Stomach (tissue), 8 donors: ENCODE measurements at regions not wholly inside any gene's neighbourhood (a gene's known extent, or its start where the extent isn't known, plus 50 kb on each side); places are given as distances from the start of the nearest gene placed in this dataset.
"Not testable (repeated sequence)": the region's sequence is repeated elsewhere in the genome, so short reads cannot be mapped to it uniquely, and the experiment has no call there.

ENCODE experiments used
- DNase-seq, 2 donors: peaks; one replicate each; pipeline versions ENCODE4 v3.0.0 to v3.0.0-alpha.2; 2013 to 2019
- H3K27ac ChIP-seq, 5 donors: fragments of 200-600 bp in 4 of 5; sonication (generic) in 4 of 5; one replicate each; pipeline ENCODE4 v1.5.1; 2013 to 2019; ENCODE audit warnings: mild to moderate bottlenecking in 1 of 5, moderate library complexity in 1 of 5
- H3K27me3 ChIP-seq, 3 donors: fragments of 200-600 bp; sonication (generic); one replicate each; pipeline ENCODE4 v1.5.1; 2017 to 2019; ENCODE audit warnings: mixed run types in 1 of 3
- H3K36me3 ChIP-seq, 4 donors: fragments of 200-600 bp; sonication (generic); 1 replicate in 3 of 4; 2 replicates in 1 of 4; pipeline ENCODE4 v1.5.1; 2016 to 2019
- H3K4me1 ChIP-seq, 4 donors: fragments of 200-600 bp; sonication (generic); one replicate each; pipeline ENCODE4 v1.5.1; 2016 to 2019
- H3K4me3 ChIP-seq, 4 donors: fragments of 200-600 bp; sonication (generic) in 3 of 4; one replicate each; pipeline ENCODE4 v1.5.1; 2016 to 2019; ENCODE audit warnings: mild to moderate bottlenecking in 1 of 4
- H3K9me3 ChIP-seq, 4 donors: fragments of 200-600 bp; sonication (generic); one replicate each; pipeline ENCODE4 v1.5.1; 2016 to 2019
- EP300 ChIP-seq: sonication (generic); formaldehyde crosslinking; IDR thresholded peaks from one replicate; pipeline ENCODE4 v1.6.1; 2017; ENCODE audit warnings: antibody characterized with exemption
- POLR2A ChIP-seq, 4 donors: fragments of 450-650 bp; IDR thresholded peaks; one replicate each; pipeline ENCODE4 v1.6.1; 2016; ENCODE audit warnings: antibody characterized with exemption in 4 of 4, control low read depth in 2 of 4, mild to moderate bottlenecking in 1 of 4, moderate library complexity in 1 of 4
- POLR2AphosphoS5 ChIP-seq, 3 donors: sonication (generic); formaldehyde crosslinking; IDR thresholded peaks; one replicate each; pipeline ENCODE4 v1.6.1; 2016; ENCODE audit warnings: antibody characterized with exemption in 3 of 3
- WGBS, 5 donors: extraction: QIAGEN DNeasy Blood & Tissue Kit in 3 of 5; methylation state at CpG; one replicate each; pipeline versions ENCODE4 v1.1.5 to v1.1.7; 2013 to 2018; 5-methylcytosine and 5-hydroxymethylcytosine counted together
- intact Hi-C: fragments of 100-400 bp; cut with DNase I; formaldehyde crosslinking; loops from one replicate; pipeline ENCODE4 v1.15.1; 2023; ENCODE audit warnings: low total_unique reads
- TF ChIP-seq, protein P1 (sequence below), 7 experiments: fragments of 450-650 bp in 4 of 7; fragments of 200-600 bp in 3 of 7; sonication (generic) in 3 of 7; IDR thresholded peaks; one replicate each; pipeline ENCODE4 v1.5.1; 2016 to 2019; ENCODE audit warnings: antibody characterized with exemption in 7 of 7, control low read depth in 2 of 7, mild to moderate bottlenecking in 1 of 7
- donor health status: healthy with polysubstance abuse.
- donor health status: Bipolar disorder and iron deficiency.
- donor health status: healthy.

DNA sequence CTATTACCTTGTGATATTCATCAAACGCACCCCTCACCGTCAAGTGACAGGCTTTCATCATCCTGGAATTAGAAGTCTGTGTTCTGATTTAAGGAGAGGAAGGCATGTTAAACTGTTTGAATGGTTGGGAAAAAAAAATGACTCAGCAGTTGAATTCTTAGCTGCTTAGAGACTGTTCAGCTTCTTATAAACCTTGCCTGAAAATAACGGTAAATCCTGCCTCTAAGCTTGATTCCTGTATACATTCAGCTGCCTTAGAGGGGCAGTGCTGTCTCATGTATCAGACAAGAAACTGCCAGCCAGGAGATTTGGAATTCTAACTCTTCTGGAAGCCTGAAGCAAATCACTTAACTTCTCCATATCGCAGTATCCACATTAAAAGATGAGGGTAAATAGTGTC is 437.4 kb downstream of the JRKL start:
- intact Hi-C loops: no loop called here
- Histone ChIP-seq H3K27me3 (no peaks in the 10 kb centered on the region), H3K4me3 (no peak overlapping the region), H3K9me3 (no peaks in the 10 kb centered on the region), H3K27ac (no peak overlapping the region), H3K4me1 (no peaks in the 10 kb centered on the region), H3K36me3 (no peaks in the 10 kb centered on the region)
- 64 to 72% (median 66%) methylated on average over 4 of the region's 4 CpGs for WGBS, 5 donors
- DNase-seq: peak in 1 of 2 donors; percentile 52
- TF ChIP-seq POLR2A (IDR thresholded peaks at IDR 0.05) (no peak), EP300 (no peak), POLR2AphosphoS5 (IDR thresholded peaks at IDR 0.05) (no peak)
- TF ChIP-seq, protein P1, sequence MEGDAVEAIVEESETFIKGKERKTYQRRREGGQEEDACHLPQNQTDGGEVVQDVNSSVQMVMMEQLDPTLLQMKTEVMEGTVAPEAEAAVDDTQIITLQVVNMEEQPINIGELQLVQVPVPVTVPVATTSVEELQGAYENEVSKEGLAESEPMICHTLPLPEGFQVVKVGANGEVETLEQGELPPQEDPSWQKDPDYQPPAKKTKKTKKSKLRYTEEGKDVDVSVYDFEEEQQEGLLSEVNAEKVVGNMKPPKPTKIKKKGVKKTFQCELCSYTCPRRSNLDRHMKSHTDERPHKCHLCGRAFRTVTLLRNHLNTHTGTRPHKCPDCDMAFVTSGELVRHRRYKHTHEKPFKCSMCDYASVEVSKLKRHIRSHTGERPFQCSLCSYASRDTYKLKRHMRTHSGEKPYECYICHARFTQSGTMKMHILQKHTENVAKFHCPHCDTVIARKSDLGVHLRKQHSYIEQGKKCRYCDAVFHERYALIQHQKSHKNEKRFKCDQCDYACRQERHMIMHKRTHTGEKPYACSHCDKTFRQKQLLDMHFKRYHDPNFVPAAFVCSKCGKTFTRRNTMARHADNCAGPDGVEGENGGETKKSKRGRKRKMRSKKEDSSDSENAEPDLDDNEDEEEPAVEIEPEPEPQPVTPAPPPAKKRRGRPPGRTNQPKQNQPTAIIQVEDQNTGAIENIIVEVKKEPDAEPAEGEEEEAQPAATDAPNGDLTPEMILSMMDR (IDR thresholded peaks at IDR 0.05): no peak

DNA sequence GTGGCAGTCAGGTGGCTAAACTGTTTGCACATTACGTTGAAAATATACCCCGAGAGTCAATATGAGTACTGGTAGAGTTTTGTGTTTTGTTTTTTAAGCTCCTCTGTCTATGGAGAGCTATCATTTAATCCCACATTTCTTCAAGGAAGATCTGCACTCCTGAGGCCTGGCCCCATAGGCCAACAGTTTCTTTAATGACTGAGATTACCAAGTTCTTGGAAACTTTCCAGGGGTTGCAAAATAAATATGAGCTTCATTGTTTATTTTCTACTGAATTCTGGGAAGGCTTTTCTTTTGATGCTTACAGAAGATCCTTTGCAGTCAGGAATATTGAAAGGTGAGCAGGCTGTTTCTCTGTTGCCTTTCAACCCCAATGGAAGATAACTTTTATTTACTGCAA is 452.0 kb downstream of the JRKL start:
- Histone ChIP-seq H3K9me3 (no peaks in the 10 kb centered on the region), H3K36me3 (no peaks in the 10 kb centered on the region), H3K27ac (no peak overlapping the region), H3K4me1 (no peaks in the 10 kb centered on the region), H3K27me3 (no peaks in the 10 kb centered on the region), H3K4me3 (no peak overlapping the region)
- WGBS, 5 donors: 22 to 51% (median 42%) methylated on average over 2 of the region's 2 CpGs
- no peak for DNase-seq
- TF ChIP-seq POLR2AphosphoS5 (IDR thresholded peaks at IDR 0.05) (no peak), POLR2A (IDR thresholded peaks at IDR 0.05) (no peak), EP300 (no peak)
- TF ChIP-seq, protein P1 (IDR thresholded peaks at IDR 0.05): no peak
- intact Hi-C loops: no loop called here

DNA sequence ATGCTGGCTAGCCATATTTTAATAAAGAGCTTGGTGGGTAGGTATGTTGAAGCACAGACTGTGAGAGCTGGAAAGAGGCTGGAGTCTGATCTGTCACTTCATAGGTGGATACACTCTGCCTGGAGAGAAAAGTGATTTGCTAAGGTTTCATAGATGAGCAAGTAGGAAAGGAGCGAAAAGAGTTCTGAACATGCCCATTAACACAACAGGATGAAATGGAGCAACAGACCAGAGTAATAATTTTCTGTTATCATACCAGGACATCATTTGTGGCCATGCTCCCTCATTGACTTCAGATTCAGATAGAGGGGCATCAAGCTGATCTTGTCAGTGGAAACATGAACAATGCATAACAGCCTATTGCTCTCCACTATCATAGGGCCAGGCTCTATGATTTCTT is 452.9 kb downstream of the JRKL start:
- DNase-seq: no peak
- Histone ChIP-seq H3K27ac (no peak overlapping the region), H3K4me3 (no peak overlapping the region), H3K27me3 (no peaks in the 10 kb centered on the region), H3K9me3 (peaks cover 0 to 4% (median 0%) of the 10 kb centered on the region in 4 donors), H3K36me3 (no peaks in the 10 kb centered on the region), H3K4me1 (no peaks in the 10 kb centered on the region)
- WGBS, 5 donors: 92 to 100% (median 96%) methylated on average over 1 of the region's 1 CpG
- intact Hi-C loops: no loop called here
- TF ChIP-seq POLR2AphosphoS5 (IDR thresholded peaks at IDR 0.05) (no peak), EP300 (no peak)

DNA sequence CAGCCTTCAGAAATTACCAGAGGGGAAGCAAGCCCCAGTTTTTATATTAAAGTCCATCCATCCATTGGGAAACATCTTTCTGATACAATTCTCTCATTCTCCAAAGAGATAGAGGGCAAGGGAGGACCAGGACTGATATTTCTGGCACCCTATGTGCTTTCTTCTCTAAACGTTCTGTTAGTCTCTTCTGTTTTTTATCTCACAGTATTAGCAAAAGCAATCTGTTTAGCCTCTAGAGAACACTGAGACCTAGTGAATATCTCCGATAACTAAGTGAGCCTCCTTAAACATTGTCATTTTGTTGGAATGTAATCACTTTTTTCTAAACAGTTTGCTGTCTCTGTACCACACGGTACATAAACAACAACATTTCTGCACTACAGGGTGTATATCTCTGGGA is 464.6 kb downstream of the JRKL start:
- WGBS, 5 donors: 57 to 72% (median 67%) methylated on average over 3 of the region's 3 CpGs
- intact Hi-C loops: no loop called here

DNA sequence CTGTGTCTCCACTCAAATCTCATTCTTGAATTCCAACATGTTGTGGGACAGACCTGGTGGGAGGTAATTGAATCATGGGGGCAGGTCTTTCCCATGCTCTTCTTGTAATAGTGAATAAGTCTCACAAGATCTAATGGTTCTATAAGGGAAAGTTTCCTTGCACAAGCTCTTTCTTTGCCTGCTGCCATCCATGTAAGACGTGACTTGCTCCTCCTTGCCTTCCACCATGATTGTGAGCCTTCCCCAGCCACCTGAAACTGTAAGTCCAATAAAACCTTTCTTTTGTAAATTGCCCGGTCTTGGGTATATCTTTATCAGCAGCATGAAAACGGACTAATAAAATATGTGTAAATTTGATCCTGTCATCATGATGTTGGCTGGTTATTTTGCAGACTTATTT is 471.9 kb downstream of the JRKL start:
- H3K27ac ChIP-seq, H3K4me1 ChIP-seq, intact Hi-C loops, H3K27me3 ChIP-seq, H3K36me3 ChIP-seq, H3K4me3 ChIP-seq, H3K9me3 ChIP-seq, DNase-seq: not testable (repeated sequence)
- 81 to 90% (median 86%) methylated on average over 3 of the region's 3 CpGs for WGBS, 5 donors

More for the DNA sequence above, 464.6 kb downstream of the JRKL start:
- Histone ChIP-seq H3K36me3 (no peaks in the 10 kb centered on the region), H3K9me3 (peaks cover 0 to 7% (median 0%) of the 10 kb centered on the region in 4 donors), H3K4me3 (no peak overlapping the region), H3K27me3 (no peaks in the 10 kb centered on the region), H3K4me1 (no peaks in the 10 kb centered on the region), H3K27ac (no peak overlapping the region)
- TF ChIP-seq POLR2A (IDR thresholded peaks at IDR 0.05): no peak
- TF ChIP-seq EP300: no peak
- TF ChIP-seq, protein P1 (IDR thresholded peaks at IDR 0.05): no peak
- TF ChIP-seq POLR2AphosphoS5 (IDR thresholded peaks at IDR 0.05): no peak
- no peak for DNase-seq
